Erythroblast (primary cell): ENCODE measurements at regions not wholly inside any gene's neighbourhood (a gene's known extent, or its start where the extent isn't known, plus 50 kb on each side); places are given as distances from the start of the nearest gene placed in this dataset.

Experiments
- GATA1 ChIP-seq: IDR thresholded peaks from 2 replicates; pipeline ENCODE4 v1.6.1; 2011; ENCODE audit warnings: low read depth, mild to moderate bottlenecking, control low read depth, low read length, moderate library complexity
- POLR2A ChIP-seq: IDR thresholded peaks from 2 replicates; pipeline ENCODE4 v1.6.1; 2011; ENCODE audit warnings: mild to moderate bottlenecking, low read length

GRCh38 chr6:134632024-134632423 lies 314.1 kb upstream of the SGK1 start:
- no peak for TF ChIP-seq POLR2A
- no peak for TF ChIP-seq GATA1
